HUDEP-2 (cell line): ENCODE measurements at regions not wholly inside any gene's neighbourhood (a gene's known extent, or its start where the extent isn't known, plus 50 kb on each side); places are given as distances from the start of the nearest gene placed in this dataset.
"Not testable (repeated sequence)": the region's sequence is repeated elsewhere in the genome, so short reads cannot be mapped to it uniquely, and the experiment has no call there.

ENCODE experiments used
- DNase-seq, 76 experiments: peaks; one replicate each; lab custom pipeline; 2025; ENCODE audit not compliant: unreplicated experiment in 76 of 76; lab: John Stamatoyannopoulos, UW

DNA sequence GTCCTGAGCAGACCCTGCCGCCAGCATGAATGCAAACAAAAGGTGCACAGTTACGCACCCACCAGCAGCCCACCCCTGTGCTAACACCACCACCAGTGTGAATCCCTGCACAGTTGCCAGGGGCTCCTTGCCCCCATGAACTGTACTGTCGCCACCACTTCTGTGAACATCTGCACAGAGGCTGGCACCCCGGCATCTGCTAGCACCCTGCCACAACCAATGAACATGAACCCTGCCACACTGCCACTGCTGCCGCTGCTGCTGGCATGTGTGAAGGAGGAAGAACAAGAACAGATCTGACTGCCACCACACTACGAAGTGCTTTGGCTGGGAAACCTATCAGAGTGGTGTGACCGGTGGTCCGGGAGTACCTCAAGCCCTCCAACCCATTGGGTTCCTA lies 261.3 kb downstream of the PARM1 start:
- DNase-seq = no peak

DNA sequence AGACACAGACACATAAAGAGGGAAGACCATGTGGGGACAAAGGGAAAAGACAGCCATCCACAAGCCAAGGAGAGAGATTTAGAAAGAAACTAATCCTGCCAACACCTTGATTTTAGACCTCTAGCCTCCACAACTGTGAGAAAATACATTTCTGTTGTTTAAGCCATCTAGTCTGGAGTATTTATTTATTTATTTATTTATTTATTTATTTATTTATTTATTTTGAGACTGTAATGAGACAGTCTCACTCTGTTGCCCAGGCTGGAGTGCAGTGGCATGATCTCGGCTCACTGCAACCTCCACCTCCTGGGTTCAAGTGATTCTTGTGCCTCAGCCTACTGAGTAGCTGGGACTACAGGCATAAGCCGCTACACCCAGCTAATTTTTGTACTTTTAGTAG lies 259.3 kb downstream of the PARM1 start:
- DNase-seq = not testable (repeated sequence)

DNA sequence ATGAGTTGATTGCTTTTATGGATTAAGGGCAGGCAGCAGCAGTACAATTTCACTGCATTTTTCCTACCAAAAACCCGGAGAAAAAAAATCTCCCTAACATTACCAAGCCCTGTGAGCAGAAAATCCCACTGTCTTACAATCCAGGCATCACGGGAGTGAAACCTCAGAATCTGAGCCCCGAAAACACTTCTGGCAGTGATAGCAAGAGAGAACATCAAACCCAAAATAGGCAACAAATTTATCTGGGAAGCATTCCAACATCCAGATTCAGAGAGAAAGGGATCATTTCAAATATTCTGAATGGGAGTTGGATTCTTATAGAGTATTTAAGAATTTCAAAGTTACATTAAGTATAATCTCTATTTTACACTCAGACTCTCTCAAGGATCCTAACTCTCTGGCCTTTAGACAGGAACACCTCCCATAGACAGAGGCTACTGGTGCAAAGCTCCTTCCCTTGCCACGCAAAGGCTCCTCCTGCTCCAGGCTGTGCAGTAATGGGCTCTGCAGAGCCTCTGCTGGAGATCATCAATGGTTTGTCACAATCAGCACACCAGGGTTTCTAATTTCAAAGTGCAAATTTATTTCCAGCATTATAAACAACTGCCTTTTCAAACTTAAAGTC lies 256.9 kb downstream of the PARM1 start:
- DNase-seq = no peak

DNA sequence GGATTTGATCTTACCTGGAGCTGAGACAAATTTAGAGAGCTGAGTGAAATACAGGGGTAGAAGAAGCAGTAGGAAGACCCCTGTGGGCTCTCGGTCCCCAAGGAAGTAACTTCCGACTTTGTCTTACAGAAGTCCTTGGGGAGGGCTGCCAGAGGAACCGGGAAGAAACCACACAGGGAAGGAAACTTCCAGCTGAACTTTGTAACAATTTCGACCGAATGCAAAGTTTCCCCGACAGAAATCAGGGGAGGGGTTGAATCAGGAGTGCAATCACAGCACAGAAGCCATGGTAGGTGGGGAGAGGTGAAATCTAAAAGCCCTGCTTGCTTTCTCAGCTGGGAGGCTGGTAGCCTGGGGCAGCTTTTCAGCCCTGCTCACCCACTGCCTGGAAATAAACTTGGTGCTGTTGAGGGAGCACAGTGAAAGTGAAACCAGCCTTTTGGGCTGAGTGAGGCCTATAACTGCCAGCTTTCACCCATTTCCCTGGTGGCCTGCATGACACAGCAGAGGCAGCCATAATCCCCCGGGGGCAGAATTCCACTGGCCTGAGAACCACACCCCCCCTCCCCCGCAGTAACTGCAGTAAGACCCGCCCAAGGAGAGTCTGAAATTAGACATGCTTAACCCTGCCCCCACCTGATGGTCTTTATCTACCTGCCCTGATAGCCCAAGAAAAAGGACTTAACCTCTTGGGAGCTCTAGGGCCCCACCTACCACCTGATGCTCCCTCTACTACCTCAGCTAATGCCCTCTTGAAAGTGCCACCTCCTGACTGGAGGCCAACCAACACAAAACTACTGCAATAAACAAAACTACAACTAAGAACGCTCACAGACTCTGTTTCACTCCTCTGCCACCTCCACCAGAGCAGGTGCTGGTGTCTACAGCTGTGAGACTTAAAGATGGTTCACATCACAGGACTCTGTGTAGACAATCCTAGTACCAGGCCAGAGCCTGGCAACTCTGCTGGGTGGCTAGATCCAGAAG lies 248.2 kb downstream of the PARM1 start:
- DNase-seq = peak in 1 of 76 experiments; percentile 0

DNA sequence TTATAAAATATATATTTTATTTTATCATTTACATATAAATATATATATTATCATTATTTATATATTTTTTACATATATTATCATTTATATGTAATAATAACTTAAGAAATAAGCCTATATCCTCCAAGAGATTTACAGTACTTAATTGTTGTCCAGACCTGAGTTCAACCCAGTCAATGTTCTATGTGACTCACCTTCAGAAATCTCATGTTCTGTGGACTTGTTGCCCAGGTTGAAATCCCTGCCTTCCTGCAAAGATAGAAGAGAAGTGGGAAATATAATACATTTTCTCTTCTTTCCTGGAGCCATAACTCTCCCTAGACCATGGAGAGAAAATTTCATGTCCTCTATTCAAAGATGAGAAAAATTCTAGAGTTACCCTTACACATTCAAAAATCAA lies 247.3 kb downstream of the PARM1 start:
- DNase-seq = no peak

DNA sequence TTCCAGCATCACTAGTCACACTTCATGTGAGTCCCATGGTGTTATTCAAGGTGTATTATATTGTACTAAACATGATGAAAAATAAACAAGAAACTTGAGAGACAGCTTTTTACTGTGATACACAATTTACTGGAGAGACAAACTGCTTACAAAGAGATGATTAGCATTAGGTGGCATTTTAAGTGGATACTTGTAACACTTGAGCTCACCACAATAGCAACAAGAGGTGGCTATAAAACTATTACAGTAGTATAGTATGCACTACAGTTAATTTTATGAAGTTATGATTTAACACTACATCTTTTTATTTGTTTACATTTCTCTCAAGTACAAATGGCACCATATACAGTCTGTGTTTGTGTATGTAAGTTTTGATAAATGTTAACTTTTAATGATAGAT lies 246.6 kb downstream of the PARM1 start:
- DNase-seq = no peak

DNA sequence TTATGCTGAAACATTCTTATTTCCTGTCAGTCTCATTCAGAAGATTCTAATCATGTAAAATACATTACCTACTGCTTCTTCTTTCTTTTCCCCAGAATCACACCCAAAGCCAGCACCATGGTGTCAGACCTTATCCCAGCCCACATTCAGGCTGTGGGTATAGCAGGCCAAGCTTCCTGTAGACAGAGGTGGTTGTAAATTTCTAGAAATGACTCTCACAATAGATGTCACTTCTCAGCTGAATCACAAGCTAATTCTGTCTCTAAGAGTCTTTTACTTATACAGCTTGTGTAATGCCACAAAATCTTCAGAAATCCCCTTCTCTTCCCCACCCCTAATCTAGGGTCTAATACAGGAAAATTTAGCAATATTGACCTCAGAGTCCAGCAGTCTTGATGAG lies 239.6 kb downstream of the PARM1 start:
- DNase-seq = no peak

DNA sequence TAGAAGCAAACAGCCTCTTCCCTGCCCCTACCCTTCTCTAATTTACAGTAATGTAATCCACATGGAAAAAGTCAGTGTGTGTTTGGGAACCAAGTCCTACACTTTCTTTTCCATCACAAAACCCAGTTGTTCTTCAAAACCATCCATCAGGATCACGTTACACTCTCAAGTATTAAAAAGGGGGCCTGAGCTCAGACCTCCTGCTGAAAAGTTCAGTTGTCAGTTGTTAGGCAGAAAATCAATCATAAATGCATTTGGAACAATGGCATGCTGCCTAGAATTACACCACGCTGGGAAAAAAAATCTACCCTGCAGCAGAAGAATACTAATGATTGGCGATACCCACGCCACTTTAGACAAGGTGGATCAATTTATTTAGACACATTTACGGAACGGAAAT lies 236.5 kb downstream of the PARM1 start:
- no peak for DNase-seq

DNA sequence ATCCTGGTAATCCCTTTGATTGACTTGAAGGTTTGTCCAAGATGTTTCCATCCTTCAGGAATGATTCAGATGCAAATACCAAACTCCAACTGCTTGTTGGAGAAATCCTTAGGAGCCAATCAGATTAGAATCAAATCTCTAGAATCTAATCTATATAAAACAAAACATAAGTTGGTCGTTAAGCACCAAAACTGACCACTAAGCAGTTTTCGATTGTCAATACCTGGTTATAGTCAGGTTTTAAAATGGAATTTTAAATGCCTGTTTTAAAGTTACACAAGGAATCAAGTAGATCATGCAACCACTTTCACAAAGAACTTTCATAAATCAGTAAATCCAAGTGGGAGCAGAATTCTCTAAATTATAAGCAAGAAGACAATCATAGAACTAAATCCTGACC lies 236.1 kb downstream of the PARM1 start:
- DNase-seq = no peak

DNA sequence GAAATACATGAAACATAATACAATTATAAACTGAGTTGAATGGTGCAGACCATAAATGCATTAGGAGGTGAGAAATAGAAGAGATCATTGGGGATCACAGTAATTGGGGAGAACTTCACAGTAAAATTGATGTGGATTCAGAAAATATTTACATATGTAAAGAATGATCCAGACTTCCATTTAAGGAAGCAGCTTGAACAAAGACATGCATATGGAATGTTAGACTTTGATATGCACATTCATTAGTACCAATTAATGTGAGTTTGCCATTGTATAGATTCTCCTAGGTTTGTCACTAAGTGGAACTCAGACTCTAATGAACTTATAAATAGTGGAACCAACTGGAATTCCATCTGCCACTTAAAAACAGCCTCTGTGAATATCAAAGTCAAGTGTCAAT lies 235.6 kb downstream of the PARM1 start:
- no peak for DNase-seq

DNA sequence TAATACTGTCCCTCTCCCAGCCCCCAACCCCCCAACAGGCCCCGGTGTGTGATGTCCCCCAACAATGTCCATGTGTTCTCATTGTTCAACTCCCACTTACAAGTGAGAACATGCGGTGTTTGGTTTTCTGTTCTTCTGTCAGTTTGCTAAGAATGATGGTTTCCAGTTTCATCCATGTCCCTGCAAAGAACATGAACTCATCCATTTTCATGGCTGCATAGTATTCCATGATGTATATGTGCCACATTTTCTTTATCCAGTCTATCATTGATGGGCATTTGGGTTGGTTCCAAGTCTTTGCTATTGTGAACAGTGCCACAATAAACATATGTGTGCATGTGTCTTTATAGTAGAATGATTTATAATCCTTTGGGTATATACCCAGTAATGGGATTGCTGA lies 232.2 kb downstream of the PARM1 start:
- DNase-seq = not testable (repeated sequence)

DNA sequence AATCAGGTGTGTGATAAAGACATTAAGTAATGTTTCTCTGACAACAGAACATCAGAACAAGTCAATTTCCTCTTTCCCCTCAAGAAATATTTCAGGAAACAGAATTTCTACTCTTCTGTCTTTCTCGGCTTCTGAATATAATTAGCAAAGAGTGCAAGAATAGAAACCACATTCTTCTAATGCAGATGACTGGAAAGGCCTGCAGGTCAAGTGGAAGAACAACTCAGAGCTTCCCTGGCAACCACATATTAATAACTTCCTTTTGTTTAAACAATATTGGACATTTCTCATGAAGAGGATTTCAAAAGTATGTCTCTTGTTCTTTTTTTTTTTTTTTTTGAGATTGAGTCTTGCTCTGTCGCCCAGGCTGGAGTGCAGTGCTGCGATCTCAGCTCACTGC lies 225.5 kb downstream of the PARM1 start:
- no peak for DNase-seq

DNA sequence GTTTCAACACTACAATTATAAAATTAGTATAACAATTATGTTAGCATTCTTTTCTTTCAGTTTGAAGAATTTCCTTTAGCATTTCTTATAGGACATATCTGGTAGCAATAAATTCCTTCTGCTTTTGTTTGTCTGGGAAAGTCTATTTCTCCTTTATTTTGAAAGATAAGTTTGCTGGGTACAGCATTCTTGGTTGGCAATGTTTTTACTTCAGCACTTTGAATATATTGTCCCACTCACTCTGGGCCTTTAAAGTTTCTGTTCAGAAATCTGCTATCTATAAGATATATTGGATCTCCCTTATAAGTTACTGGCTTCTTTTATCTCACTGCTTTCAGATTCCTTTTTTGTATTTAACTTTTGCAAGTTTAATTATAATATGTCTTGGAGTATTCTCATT lies 222.1 kb downstream of the PARM1 start:
- no peak for DNase-seq

DNA sequence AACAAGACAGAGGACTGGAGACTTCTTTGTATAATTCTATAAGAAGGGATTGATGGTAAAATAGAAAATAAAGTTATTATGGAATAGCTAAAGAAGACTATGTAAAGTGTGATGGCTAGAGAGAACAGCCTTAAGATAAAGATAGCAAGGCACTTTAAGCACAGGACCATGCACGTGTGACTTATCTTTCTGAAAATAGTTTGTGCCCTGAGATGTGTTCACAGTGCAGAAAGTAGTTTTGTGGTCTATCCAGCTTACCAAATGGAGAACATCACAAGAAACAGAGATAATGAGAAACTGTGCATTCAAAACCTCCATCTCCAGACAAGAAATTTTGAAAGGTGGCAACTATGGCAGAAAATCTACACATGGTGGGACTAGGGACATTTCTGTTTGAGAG lies 213.3 kb downstream of the PARM1 start:
- no peak for DNase-seq

DNA sequence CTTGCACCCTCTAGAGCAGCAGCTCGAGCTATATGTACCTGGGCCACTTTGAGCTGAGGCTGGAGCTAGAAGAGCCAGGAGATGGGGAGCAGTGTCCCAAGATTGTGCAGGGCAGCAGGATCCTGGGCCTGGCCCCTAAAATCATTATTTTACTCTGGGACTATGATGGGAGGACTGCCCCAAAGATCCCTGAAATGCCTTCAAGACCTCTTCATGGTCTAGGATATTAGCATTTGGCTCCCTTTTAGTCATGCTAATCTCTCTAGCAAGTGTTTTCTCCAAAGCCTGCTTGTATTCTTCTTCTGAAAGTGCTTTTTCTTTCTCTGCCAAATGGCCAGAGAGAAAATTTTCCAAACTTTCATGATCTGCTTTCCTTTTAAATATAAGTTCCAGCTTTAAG lies 211.6 kb downstream of the PARM1 start:
- no peak for DNase-seq

DNA sequence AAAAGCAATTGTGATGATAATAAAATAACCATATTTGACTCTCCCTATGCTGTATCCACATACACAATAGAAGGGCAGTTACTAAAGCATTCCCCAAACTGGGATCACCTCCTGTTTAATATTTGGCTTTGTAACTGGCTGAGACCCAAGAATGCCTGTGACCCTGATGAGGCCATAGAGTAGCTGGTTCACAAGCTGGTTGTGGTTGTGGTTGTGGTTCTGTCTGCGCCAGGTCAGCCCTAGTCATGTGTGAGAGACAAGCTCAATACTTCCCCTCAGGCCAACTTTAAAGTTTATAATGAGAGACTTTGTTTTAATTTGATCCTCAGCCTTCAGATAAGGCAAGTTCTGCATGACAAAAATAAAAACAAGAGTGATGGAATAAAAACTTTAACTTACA lies 209.9 kb downstream of the PARM1 start:
- no peak for DNase-seq

DNA sequence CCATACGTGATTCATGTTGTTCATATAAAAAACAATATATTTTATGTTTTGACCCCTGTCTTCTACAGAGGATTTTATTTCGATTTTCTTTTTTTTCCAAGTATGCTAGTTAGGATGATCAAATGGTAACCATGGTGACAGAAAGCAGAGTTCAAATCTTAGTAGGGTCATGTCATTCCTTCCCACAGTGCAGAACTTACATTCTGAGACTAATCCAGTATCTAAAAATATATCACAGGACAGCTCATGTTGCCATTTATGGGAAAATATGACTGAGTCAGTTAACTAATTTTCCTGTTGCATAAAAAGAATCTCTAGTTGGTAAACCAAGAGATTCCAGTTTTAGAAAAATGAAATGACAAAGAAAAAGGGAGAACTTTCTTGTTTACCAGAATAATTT lies 209.5 kb downstream of the PARM1 start:
- DNase-seq = no peak

DNA sequence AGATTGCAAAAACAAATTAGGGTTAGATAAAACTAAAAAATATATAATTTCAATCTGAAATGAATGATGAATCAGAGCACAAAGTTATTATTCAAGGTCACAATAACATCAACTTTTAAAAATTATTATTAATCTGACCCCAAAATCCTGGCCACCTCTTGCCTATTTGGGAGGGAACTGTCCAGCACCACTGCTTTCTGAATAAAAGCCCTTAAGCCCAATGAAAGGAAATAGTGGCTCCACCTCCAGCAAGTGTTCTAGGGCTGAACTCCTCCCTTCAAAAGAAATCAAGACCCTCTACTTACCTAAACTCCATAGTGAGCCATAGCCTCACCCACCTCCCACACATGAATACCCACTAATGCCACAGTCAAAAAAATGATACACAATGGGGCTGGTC lies 208.2 kb downstream of the PARM1 start:
- DNase-seq = no peak

DNA sequence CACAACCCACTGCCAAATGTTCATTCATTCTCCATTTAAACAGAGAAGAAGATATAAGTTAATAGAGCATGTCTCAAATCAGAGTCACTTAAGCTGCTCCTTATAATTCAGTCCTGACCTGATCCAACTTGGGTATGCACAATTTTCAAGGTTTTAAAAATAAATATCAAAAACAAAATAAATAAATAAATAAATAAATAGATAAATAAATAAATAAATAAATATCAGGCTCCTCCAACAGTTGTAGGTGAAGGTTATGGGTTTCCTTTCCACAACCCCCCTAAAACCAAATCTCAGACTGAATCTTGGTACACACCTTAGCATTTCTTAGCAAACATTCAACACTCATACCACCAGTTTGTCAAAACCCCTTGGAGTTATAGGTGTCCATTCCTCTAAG lies 204.4 kb downstream of the PARM1 start:
- no peak for DNase-seq

DNA sequence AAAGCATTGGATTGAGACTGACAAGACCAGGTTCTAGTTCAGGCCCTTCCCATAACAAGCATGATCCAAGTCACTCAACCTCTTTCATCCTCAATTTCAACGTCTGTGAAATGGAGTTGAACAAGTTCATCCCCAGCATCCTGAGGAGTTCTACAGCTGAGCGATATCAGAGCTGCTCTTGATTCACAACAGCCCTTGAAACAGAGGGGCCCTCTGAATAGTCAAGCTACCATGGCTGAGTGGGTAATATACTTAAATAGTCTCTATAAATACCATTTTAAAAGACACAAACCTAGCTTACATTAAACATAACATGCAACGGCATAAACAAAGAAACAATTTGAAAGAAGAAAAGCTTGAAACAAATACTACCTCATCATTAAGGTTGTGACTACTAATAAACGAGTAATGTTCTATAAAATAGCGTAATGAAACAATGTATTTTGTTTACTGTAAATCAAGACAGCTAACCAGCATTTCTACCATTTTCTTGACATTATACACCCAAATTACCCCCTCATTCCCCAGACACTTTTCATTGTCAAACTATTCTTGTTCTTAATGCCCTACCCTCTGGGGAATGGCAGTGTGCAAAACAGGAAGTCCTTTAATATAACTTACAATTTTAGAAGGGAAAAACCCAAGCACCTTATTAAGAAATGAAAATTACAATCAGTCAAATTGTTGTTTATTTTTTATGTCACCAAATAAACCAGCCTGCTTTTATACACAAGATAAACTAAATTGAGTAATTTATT lies 202.3 kb downstream of the PARM1 start:
- no peak for DNase-seq

DNA sequence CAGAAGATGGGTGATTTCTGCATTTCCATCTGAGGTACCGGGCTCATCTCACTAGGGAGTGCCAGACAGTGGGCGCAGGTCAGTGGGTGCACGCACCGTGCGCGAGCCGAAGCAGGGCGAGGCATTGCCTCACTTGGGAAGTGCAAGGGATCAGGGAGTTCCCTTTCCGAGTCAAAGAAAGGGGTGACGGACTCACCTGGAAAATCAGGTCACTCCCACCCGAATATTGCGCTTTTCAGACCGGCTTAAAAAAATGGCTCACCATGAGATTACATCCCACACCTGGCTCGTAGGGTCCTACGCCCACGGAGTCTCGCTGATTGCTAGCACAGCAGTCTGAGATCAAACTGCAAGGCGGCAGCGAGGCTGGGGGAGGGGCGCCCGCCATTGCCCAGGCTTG lies 194.0 kb downstream of the PARM1 start:
- DNase-seq = not testable (repeated sequence)
